ENCODE measurements at regions not wholly inside any gene's neighbourhood (a gene's known extent, or its start where the extent isn't known, plus 50 kb on each side); places are given as distances from the start of the nearest gene placed in this dataset.

GRCh38 chr6:93789532-93789931 is 370.2 kb upstream of the EPHA7 start:
- TF ChIP-seq RARB (CRISPR knock-in tag; IDR thresholded peaks at IDR 0.05): no peak
- no peak for TF ChIP-seq ARNTL (CRISPR knock-in tag; IDR thresholded peaks at IDR 0.05; ENCODE audit: borderline replicate concordance, low read depth)
- no peak for TF ChIP-seq PATZ1 (CRISPR knock-in tag; IDR thresholded peaks at IDR 0.05; ENCODE audit: borderline replicate concordance)
- TF ChIP-seq ISL1 (CRISPR knock-in tag; IDR thresholded peaks at IDR 0.05): no peak
- TF ChIP-seq CSRNP3 (CRISPR knock-in tag; IDR thresholded peaks at IDR 0.05): no peak
- no peak for TF ChIP-seq ZFP3 (CRISPR knock-in tag; IDR thresholded peaks at IDR 0.05)
- TF ChIP-seq POU6F1 (CRISPR knock-in tag; IDR thresholded peaks at IDR 0.05; ENCODE audit: borderline replicate concordance, low read depth): no peak
- TF ChIP-seq TSHZ2 (CRISPR knock-in tag; IDR thresholded peaks at IDR 0.05): no peak
- no peak for TF ChIP-seq TCF4 (CRISPR knock-in tag; IDR thresholded peaks at IDR 0.05; ENCODE audit: borderline replicate concordance)
- TF ChIP-seq ESRRG (CRISPR knock-in tag; IDR thresholded peaks at IDR 0.05): no peak
- no peak for TF ChIP-seq TOX (CRISPR knock-in tag; IDR thresholded peaks at IDR 0.05; ENCODE audit: borderline replicate concordance)
- TF ChIP-seq ZNF70 (CRISPR knock-in tag; IDR thresholded peaks at IDR 0.05): no peak
- no peak for TF ChIP-seq PPARA (CRISPR knock-in tag; IDR thresholded peaks at IDR 0.05; ENCODE audit: borderline replicate concordance)

All from SK-N-SH treated with all-trans-retinoic acid at 6 μM for 48 hours (cell line).